HG02884 (cell line): ENCODE measurements at regions not wholly inside any gene's neighbourhood (a gene's known extent, or its start where the extent isn't known, plus 50 kb on each side); places are given as distances from the start of the nearest gene placed in this dataset.

Source experiments
- ATAC-seq: cut with Tn5 transposase; IDR thresholded peaks from one replicate; pipeline ENCODE4 v1.9.1; 2021; ENCODE audit warnings: mild to moderate bottlenecking, moderate library complexity; ENCODE audit not compliant: unreplicated experiment

GRCh38 chr19:29098091-29098490 lies 114.9 kb downstream of the UQCRFS1 start:
- ATAC-seq: no peak

- no peak for ATAC-seq
Observed at GRCh38 chr19:29096896-29097295, 116.1 kb downstream of the UQCRFS1 start.

GRCh38 chr19:29093553-29093908 lies 119.4 kb downstream of the UQCRFS1 start:
- ATAC-seq: no peak

GRCh38 chr19:29092712-29093552 lies 120.0 kb downstream of the UQCRFS1 start:
- no peak for ATAC-seq

GRCh38 chr19:29090783-29091526 lies 122.0 kb downstream of the UQCRFS1 start:
- no peak for ATAC-seq

- ATAC-seq: no peak
Observed at GRCh38 chr19:29089315-29089870, 123.6 kb downstream of the UQCRFS1 start.

GRCh38 chr19:29088761-29089160 lies 124.2 kb downstream of the UQCRFS1 start:
- ATAC-seq: no peak

- ATAC-seq: no peak
Observed at GRCh38 chr19:29086646-29087045, 126.3 kb downstream of the UQCRFS1 start.

GRCh38 chr19:29086182-29086581 lies 126.8 kb downstream of the UQCRFS1 start:
- ATAC-seq: no peak

GRCh38 chr19:29085630-29086029 lies 127.3 kb downstream of the UQCRFS1 start:
- ATAC-seq: no peak

- no peak for ATAC-seq
Observed at GRCh38 chr19:29085206-29085605, 127.7 kb downstream of the UQCRFS1 start.

GRCh38 chr19:29084266-29084665 lies 128.7 kb downstream of the UQCRFS1 start:
- ATAC-seq: no peak

GRCh38 chr19:29083863-29084262 lies 129.1 kb downstream of the UQCRFS1 start:
- no peak for ATAC-seq

- ATAC-seq: no peak
Observed at GRCh38 chr19:29079356-29080032, 133.5 kb downstream of the UQCRFS1 start.

GRCh38 chr19:29076963-29077362 lies 136.0 kb downstream of the UQCRFS1 start:
- ATAC-seq: no peak

- no peak for ATAC-seq
Observed at GRCh38 chr19:29076161-29076560, 136.8 kb downstream of the UQCRFS1 start.

- ATAC-seq: no peak
Observed at GRCh38 chr19:29075149-29075548, 137.8 kb downstream of the UQCRFS1 start.

- ATAC-seq: no peak
Observed at GRCh38 chr19:29074579-29074978, 138.4 kb downstream of the UQCRFS1 start.

GRCh38 chr19:29067831-29068230 lies 145.1 kb downstream of the UQCRFS1 start:
- no peak for ATAC-seq

- no peak for ATAC-seq
Observed at GRCh38 chr19:29062475-29063435, 150.2 kb downstream of the UQCRFS1 start.
